Caco-2 (cell line): ENCODE measurements at regions not wholly inside any gene's neighbourhood (a gene's known extent, or its start where the extent isn't known, plus 50 kb on each side); places are given as distances from the start of the nearest gene placed in this dataset.

Experiments used
- BruUV-seq: library from RNA; stranded (reverse); fragments of 400-500 nt; replicated peaks from 2 replicates; lab custom pipeline; 2021; lab: Mats Ljungman, UMichigan
- CTCF ChIA-PET: fragments of 300-600 bp; sonication (Branson Sonifier 250); formaldehyde crosslinking; loops from one replicate; lab custom pipeline; 2022; ENCODE audit warnings: antibody characterized with exemption; lab: Charles Lee
- POLR2A ChIA-PET: fragments of 300-600 bp; sonication (Branson Sonifier 250); formaldehyde crosslinking; loops from one replicate; lab custom pipeline; 2022; ENCODE audit warnings: antibody characterized with exemption; lab: Charles Lee
- DNase-seq, 2 experiments: peaks; one replicate each; pipeline versions ENCODE4 v3.0.0 to v3.0.0-alpha.2; 2020 to 2022
- H3K27me3 ChIP-seq: replicated peaks from 2 replicates; pipeline ENCODE4 v1.6.0; 2011; ENCODE audit warnings: low read length; ENCODE audit not compliant: control insufficient read depth, insufficient read depth
- H3K36me3 ChIP-seq: 2 replicates; pipeline ENCODE4 v1.5.1; 2011; ENCODE audit warnings: low read length; ENCODE audit not compliant: control insufficient read depth, insufficient read depth
- H3K4me1 ChIP-seq: fragments of 250-450 bp; sonication (Bioruptor Pico); 2 replicates; pipeline ENCODE4 v1.5.1; 2020; ENCODE audit warnings: mild to moderate bottlenecking
- H3K4me3 ChIP-seq: 2 replicates; pipeline ENCODE4 v1.5.1; 2011; ENCODE audit warnings: low read depth, mild to moderate bottlenecking, control low read depth, low read length
- H3K9me3 ChIP-seq: fragments of 250-450 bp; sonication (Bioruptor Pico); 2 replicates; pipeline ENCODE4 v1.5.1; 2020; ENCODE audit warnings: mild to moderate bottlenecking, moderate library complexity
- H3K27ac Mint-ChIP-seq: one replicate; pipeline ENCODE4 v1.8.0; 2022; ENCODE audit warnings: mixed read lengths; ENCODE audit not compliant: unreplicated experiment
- H3K27me3 Mint-ChIP-seq: one replicate; pipeline ENCODE4 v1.8.0; 2022; ENCODE audit warnings: mixed read lengths; ENCODE audit not compliant: insufficient read depth, unreplicated experiment
- H3K36me3 Mint-ChIP-seq: one replicate; pipeline ENCODE4 v1.8.0; 2022; ENCODE audit warnings: mild to moderate bottlenecking, mixed read lengths; ENCODE audit not compliant: insufficient read depth, unreplicated experiment
- H3K4me1 Mint-ChIP-seq: one replicate; pipeline ENCODE4 v1.8.0; 2022; ENCODE audit warnings: low read depth, mixed read lengths; ENCODE audit not compliant: unreplicated experiment
- H3K4me3 Mint-ChIP-seq: one replicate; pipeline ENCODE4 v1.8.0; 2022; ENCODE audit warnings: mild to moderate bottlenecking, moderate library complexity, mixed read lengths; ENCODE audit not compliant: unreplicated experiment
- H3K9me3 Mint-ChIP-seq: one replicate; pipeline ENCODE4 v1.8.0; 2022; ENCODE audit warnings: mixed read lengths; ENCODE audit not compliant: unreplicated experiment
- CTCF ChIP-seq, 2 experiments: fragments of 200-600 bp in 1 of 2; IDR thresholded peaks; 1 replicate in 1 of 2; 2 replicates in 1 of 2; pipeline versions ENCODE4 v1.5.1 to v1.8.0; 2011 to 2022; ENCODE audit warnings: antibody characterized with exemption in 1 of 2, control low read depth in 1 of 2, inconsistent platforms in 1 of 2, low read depth in 1 of 2, low read length in 1 of 2, mild to moderate bottlenecking in 1 of 2, moderate library complexity in 1 of 2; ENCODE audit not compliant: insufficient read depth in 1 of 2, severe bottlenecking in 1 of 2, unreplicated experiment in 1 of 2
- intact Hi-C: fragments of 100-400 bp; cut with micrococcal nuclease; formaldehyde crosslinking; loops from one replicate; pipeline ENCODE4 v1.10.0; 2022; ENCODE audit not compliant: unreplicated experiment

GRCh38 chr1:2864203-2864905 is 62.9 kb upstream of the TTC34 start:
- Mint-ChIP-seq H3K9me3 (peaks cover 2% of the 10 kb centered on the region), H3K27me3 (peaks cover 4% of the 10 kb centered on the region), H3K36me3 (peaks cover under 1% of the 10 kb centered on the region), H3K4me3 (no peak overlapping the region), H3K4me1 (no peaks in the 10 kb centered on the region), H3K27ac (no peak overlapping the region)
- no peaks in the 10 kb centered on the region for H3K4me1 ChIP-seq
- ChIA-PET POLR2A (no interaction called here), CTCF (no interaction called here)
- no peak overlapping the region for H3K4me3 ChIP-seq
- H3K27me3 ChIP-seq = no peaks in the 10 kb centered on the region
- no peaks in the 10 kb centered on the region for H3K36me3 ChIP-seq
- no peaks in the 10 kb centered on the region for H3K9me3 ChIP-seq
- no peak for TF ChIP-seq CTCF (IDR thresholded peaks at IDR 0.05; ENCODE audit: insufficient read depth in 1 of 2, low read depth in 1 of 2, low read length in 1 of 2, severe bottlenecking in 1 of 2, unreplicated experiment in 1 of 2)
- intact Hi-C loops = no loop called here
- no peak for DNase-seq
- no TSS peak for BruUV-seq

- Histone ChIP-seq H3K9me3 (no peaks in the 10 kb centered on the region), H3K36me3 (no peaks in the 10 kb centered on the region)
These were observed 63.5 kb upstream of the TTC34 start for GRCh38 chr1:2865000-2865399.

More at GRCh38 chr1:2865000-2865399, 63.5 kb upstream of the TTC34 start:
- H3K9me3 Mint-ChIP-seq = no peaks in the 10 kb centered on the region
- no peaks in the 10 kb centered on the region for H3K36me3 Mint-ChIP-seq
- ChIA-PET CTCF (no interaction called here), POLR2A (no interaction called here)
- H3K27me3 Mint-ChIP-seq = peaks cover 4% of the 10 kb centered on the region
- Histone ChIP-seq H3K27me3 (no peaks in the 10 kb centered on the region), H3K4me1 (no peaks in the 10 kb centered on the region), H3K4me3 (no peak overlapping the region)
- TF ChIP-seq CTCF (IDR thresholded peaks at IDR 0.05; ENCODE audit: insufficient read depth in 1 of 2, low read depth in 1 of 2, low read length in 1 of 2, severe bottlenecking in 1 of 2, unreplicated experiment in 1 of 2) = no peak
- no peak overlapping the region for H3K4me3 Mint-ChIP-seq
- DNase-seq = no peak
- H3K27ac Mint-ChIP-seq = no peak overlapping the region
- no TSS peak for BruUV-seq
- H3K4me1 Mint-ChIP-seq = no peaks in the 10 kb centered on the region
- intact Hi-C loops = no loop called here
